IPS-20b (cell line): ENCODE measurements at regions not wholly inside any gene's neighbourhood (a gene's known extent, or its start where the extent isn't known, plus 50 kb on each side); places are given as distances from the start of the nearest gene placed in this dataset.

Source experiments
- H3K27ac ChIP-seq: one replicate; pipeline ENCODE4 v1.5.1; 2013; ENCODE audit warnings: low read length
- H3K27me3 ChIP-seq: 2 replicates; pipeline ENCODE4 v1.6.1; 2013; ENCODE audit warnings: mild to moderate bottlenecking, low read length, inconsistent platforms; ENCODE audit not compliant: insufficient read depth
- H3K36me3 ChIP-seq: 2 replicates; pipeline ENCODE4 v1.6.1; 2013; ENCODE audit warnings: low read depth, mild to moderate bottlenecking, inconsistent platforms, low read length, moderate library complexity; ENCODE audit not compliant: insufficient read depth
- H3K4me1 ChIP-seq: 2 replicates; pipeline ENCODE4 v1.6.1; 2013; ENCODE audit warnings: mild to moderate bottlenecking, control low read depth, inconsistent platforms, low read length, moderate library complexity; ENCODE audit not compliant: insufficient read depth
- H3K4me3 ChIP-seq: 2 replicates; pipeline ENCODE4 v1.5.1; 2013; ENCODE audit warnings: mild to moderate bottlenecking, low read length, inconsistent platforms
- H3K9ac ChIP-seq: 2 replicates; pipeline ENCODE4 v1.6.1; 2013; ENCODE audit warnings: low read depth, mild to moderate bottlenecking, inconsistent platforms, low read length, moderate library complexity
- H3K9me3 ChIP-seq: 2 replicates; pipeline ENCODE4 v1.6.1; 2013; ENCODE audit warnings: mild to moderate bottlenecking, low read depth, low read length, inconsistent platforms; ENCODE audit not compliant: insufficient read depth

DNA sequence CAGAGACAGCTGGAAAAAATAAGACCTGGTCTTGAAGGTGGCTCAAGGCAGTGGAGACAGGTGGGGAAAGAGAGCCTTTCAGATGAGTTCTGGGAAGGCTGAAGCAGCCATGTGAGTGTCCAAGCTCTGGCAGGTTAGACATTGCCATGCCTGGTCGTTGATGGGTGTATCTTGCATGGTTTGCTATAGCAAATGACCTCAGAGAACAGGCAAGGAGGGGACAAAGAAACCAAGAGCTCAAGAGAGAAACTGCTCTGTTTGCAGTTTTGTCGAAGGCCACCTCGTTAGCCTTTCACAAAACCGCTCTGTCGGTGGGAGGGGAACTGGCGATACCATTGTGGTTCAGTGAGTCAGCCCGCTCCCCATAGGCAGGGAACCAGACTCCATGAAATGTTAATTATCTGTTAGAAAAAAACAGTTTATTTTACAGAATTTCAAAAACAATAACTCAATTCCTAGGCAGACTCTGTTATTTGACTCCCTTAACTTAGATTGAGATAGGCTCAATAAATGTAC is 82.8 kb upstream of the ARGLU1 start:
- Histone ChIP-seq H3K27me3 (no peaks in the 10 kb centered on the region), H3K36me3 (no peaks in the 10 kb centered on the region), H3K4me3 (no peak overlapping the region), H3K4me1 (no peaks in the 10 kb centered on the region), H3K9ac (no peak overlapping the region), H3K27ac (no peak overlapping the region), H3K9me3 (no peaks in the 10 kb centered on the region)

DNA sequence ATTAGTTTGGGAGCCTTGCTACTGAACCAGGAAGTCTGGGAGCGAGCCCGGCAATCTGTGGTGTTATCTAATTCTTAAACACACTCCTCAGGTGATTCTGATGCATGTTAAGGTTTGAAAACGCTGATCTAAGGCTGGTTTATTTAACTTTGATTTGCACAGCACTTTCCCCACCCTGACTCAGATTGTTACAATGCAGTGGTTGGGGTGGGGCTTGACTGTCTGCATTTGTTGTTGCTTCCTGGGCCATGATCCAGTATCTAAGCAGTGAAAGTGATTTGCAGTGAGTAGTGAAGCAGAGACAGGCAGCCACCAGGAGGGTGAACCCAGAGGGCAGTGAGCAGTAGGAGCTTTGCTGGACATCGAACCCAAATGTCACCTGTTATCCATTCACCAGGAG is 81.6 kb upstream of the ARGLU1 start:
- Histone ChIP-seq H3K27me3 (no peaks in the 10 kb centered on the region), H3K4me3 (no peak overlapping the region), H3K4me1 (no peaks in the 10 kb centered on the region), H3K36me3 (no peaks in the 10 kb centered on the region), H3K9ac (no peak overlapping the region), H3K27ac (no peak overlapping the region), H3K9me3 (no peaks in the 10 kb centered on the region)

GRCh38 chr13:106640515-106640914 is 72.6 kb upstream of the ARGLU1 start:
- Histone ChIP-seq H3K9ac (no peak overlapping the region), H3K27ac (no peak overlapping the region), H3K27me3 (no peaks in the 10 kb centered on the region), H3K9me3 (no peaks in the 10 kb centered on the region), H3K36me3 (no peaks in the 10 kb centered on the region), H3K4me3 (no peak overlapping the region), H3K4me1 (no peaks in the 10 kb centered on the region)

DNA sequence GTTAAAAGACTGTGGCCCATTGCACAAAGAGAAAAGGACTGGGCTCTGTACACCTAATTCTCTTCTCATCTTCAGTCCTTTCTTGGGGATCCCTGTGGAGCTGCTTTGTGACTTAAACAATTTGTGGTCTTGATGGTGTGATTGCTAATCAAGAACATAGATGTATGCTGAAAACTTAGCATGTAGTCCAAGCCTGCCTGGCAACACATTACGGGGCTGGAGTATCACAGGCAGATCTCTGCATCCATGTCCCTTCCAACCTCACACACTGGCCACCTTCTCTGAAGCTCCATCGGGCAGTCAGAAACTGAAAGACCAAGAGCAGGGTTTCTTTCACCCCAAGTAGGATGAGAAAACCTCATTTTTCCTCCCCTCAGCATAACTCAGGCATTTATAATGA is 69.6 kb upstream of the ARGLU1 start:
- Histone ChIP-seq H3K27me3 (no peaks in the 10 kb centered on the region), H3K36me3 (no peaks in the 10 kb centered on the region)

GRCh38 chr13:106636492-106636891 is 68.6 kb upstream of the ARGLU1 start:
- Histone ChIP-seq H3K27me3 (no peaks in the 10 kb centered on the region), H3K4me1 (no peaks in the 10 kb centered on the region), H3K9ac (no peak overlapping the region), H3K36me3 (no peaks in the 10 kb centered on the region), H3K4me3 (no peak overlapping the region), H3K9me3 (no peaks in the 10 kb centered on the region), H3K27ac (no peak overlapping the region)

More for the DNA sequence above, 69.6 kb upstream of the ARGLU1 start:
- no peak overlapping the region for H3K4me3 ChIP-seq
- no peak overlapping the region for H3K27ac ChIP-seq
- H3K4me1 ChIP-seq = no peaks in the 10 kb centered on the region
- no peak overlapping the region for H3K9ac ChIP-seq
- H3K9me3 ChIP-seq = no peaks in the 10 kb centered on the region

DNA sequence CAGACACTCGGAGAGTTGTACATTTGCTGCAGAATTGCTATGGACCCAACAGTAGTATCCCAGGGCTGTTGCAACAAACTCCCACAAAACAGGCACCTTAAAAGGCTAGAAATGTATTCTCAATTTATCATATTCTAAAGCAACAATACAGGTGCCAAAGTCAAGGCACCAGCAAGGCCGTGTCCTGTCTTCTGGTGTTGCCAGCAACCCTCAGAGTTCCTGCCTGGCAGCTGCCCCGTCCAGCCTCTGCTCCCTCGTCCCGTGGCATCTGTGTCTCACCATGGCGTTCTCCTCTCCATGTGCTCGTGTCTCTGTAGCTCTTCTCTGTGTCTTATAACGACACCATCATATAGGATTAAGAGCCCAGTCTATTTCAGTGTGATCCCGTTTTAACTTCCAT is 67.7 kb upstream of the ARGLU1 start:
- H3K9me3 ChIP-seq = no peaks in the 10 kb centered on the region
- H3K4me1 ChIP-seq = no peaks in the 10 kb centered on the region
- no peaks in the 10 kb centered on the region for H3K27me3 ChIP-seq
- no peak overlapping the region for H3K9ac ChIP-seq
- H3K36me3 ChIP-seq = no peaks in the 10 kb centered on the region
- no peak overlapping the region for H3K4me3 ChIP-seq
- H3K27ac ChIP-seq = no peak overlapping the region

GRCh38 chr13:106633321-106633720 is 65.4 kb upstream of the ARGLU1 start:
- Histone ChIP-seq H3K9me3 (no peaks in the 10 kb centered on the region), H3K27ac (no peak overlapping the region), H3K9ac (no peak overlapping the region), H3K4me3 (no peak overlapping the region), H3K36me3 (no peaks in the 10 kb centered on the region), H3K4me1 (no peaks in the 10 kb centered on the region), H3K27me3 (no peaks in the 10 kb centered on the region)

DNA sequence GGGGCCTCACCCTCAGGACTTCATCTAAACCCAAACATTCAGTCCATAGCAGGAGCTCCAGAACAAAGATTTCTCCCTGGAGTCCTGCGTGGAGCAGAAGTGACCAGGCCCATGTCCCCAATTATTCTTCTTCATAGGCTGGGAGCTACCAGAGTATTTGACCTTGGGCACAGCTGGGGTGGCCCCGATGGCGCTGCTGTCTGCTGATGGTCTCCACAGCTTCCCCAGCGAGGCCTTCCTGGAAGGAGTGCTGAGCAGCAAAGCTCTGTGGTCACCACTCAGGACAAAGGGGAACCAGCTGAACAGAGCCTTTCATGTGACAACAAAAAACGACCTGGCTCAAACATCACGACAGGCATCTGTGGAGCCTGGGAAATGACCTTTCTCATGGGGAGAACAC is 62.7 kb upstream of the ARGLU1 start:
- Histone ChIP-seq H3K36me3 (no peaks in the 10 kb centered on the region), H3K27me3 (no peaks in the 10 kb centered on the region), H3K4me1 (no peaks in the 10 kb centered on the region), H3K27ac (no peak overlapping the region), H3K4me3 (no peak overlapping the region), H3K9me3 (no peaks in the 10 kb centered on the region), H3K9ac (no peak overlapping the region)

DNA sequence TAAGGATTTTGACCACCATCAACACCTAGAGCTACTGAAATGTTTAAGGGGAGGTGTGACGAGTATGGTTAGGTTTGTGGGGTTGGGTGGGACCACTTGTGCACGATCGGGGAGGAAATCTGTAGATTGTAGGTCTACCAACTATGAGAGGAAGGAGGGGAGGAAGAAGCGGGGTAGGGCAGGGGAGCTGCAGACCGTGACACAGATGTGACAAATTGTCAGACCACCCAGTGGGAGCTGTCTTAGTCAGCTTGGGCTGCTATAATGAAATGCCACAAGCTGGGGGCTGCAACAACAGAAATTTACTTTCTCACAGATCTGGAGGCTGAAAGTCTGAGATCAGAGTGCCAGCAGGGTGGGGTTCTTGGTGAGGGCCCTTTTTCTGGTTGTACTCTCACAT is 62.2 kb upstream of the ARGLU1 start:
- Histone ChIP-seq H3K4me1 (no peaks in the 10 kb centered on the region), H3K27ac (no peak overlapping the region), H3K36me3 (no peaks in the 10 kb centered on the region), H3K9me3 (no peaks in the 10 kb centered on the region), H3K27me3 (no peaks in the 10 kb centered on the region), H3K4me3 (no peak overlapping the region), H3K9ac (no peak overlapping the region)

- Histone ChIP-seq H3K9me3 (no peaks in the 10 kb centered on the region), H3K27ac (no peak overlapping the region), H3K36me3 (no peaks in the 10 kb centered on the region), H3K9ac (no peak overlapping the region), H3K4me3 (no peak overlapping the region), H3K27me3 (no peaks in the 10 kb centered on the region), H3K4me1 (no peaks in the 10 kb centered on the region)
Observed at GRCh38 chr13:106628936-106629659, 61.2 kb upstream of the ARGLU1 start.

DNA sequence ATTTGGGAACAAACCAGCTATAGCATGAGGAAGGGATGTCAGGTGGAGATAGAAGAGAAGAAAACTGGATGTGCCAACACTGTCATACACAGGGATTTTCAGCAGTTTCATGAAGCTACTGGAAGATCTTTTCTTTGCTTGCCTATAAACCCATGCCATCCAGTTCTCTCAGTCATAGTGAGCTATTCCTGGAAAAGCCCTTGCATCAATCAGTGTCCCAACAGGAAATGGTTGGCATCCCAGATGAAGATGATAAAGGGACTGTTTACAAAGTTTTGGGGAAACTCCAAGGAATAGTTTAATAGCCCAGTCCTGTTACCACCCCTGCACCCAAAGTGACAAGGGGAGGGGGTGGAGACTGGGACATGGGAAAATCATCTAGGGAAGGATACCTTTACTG is 58.5 kb upstream of the ARGLU1 start:
- Histone ChIP-seq H3K4me3 (no peak overlapping the region), H3K9me3 (no peaks in the 10 kb centered on the region)

DNA sequence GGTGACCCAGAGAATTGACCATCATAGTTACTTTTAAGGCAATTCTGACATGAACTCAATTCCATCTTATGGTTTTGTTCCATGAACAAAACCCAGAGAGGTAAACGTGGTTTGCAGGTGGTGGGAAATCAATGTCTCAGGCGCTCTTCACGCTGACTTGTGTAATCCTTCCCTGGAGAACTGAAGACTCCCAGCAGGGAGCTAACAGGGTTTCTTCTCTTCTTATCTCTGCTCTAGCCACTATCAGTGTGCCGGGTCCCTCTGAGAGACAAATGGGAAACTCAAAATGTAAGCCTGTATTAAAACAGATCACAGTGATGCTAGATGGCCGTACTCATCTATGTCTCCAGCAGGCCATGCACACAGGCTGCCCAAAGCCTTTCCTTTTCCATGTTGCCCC is 57.6 kb upstream of the ARGLU1 start:
- no peaks in the 10 kb centered on the region for H3K36me3 ChIP-seq
- no peak overlapping the region for H3K4me3 ChIP-seq
- no peaks in the 10 kb centered on the region for H3K27me3 ChIP-seq
- H3K4me1 ChIP-seq = no peaks in the 10 kb centered on the region
- H3K9ac ChIP-seq = no peak overlapping the region
- no peak overlapping the region for H3K27ac ChIP-seq
- H3K9me3 ChIP-seq = no peaks in the 10 kb centered on the region

More for the DNA sequence above, 58.5 kb upstream of the ARGLU1 start:
- no peaks in the 10 kb centered on the region for H3K4me1 ChIP-seq
- H3K36me3 ChIP-seq = no peaks in the 10 kb centered on the region
- H3K9ac ChIP-seq = no peak overlapping the region
- H3K27me3 ChIP-seq = no peaks in the 10 kb centered on the region
- H3K27ac ChIP-seq = no peak overlapping the region
